Activated CD4-positive, alpha-beta T cell treated with anti-CD3 and anti-CD28 coated beads, Interleukin-2, amount 50 U/mL, for 24 hours (primary cell): ENCODE measurements at regions not wholly inside any gene's neighbourhood (a gene's known extent, or its start where the extent isn't known, plus 50 kb on each side); places are given as distances from the start of the nearest gene placed in this dataset.

Experiments
- DNase-seq, 2 donors: peaks; one replicate each; pipeline ENCODE4 v3.0.0-alpha.2; 2020; ENCODE audit warnings: low read depth in 1 of 2, low spot score in 1 of 2

DNA sequence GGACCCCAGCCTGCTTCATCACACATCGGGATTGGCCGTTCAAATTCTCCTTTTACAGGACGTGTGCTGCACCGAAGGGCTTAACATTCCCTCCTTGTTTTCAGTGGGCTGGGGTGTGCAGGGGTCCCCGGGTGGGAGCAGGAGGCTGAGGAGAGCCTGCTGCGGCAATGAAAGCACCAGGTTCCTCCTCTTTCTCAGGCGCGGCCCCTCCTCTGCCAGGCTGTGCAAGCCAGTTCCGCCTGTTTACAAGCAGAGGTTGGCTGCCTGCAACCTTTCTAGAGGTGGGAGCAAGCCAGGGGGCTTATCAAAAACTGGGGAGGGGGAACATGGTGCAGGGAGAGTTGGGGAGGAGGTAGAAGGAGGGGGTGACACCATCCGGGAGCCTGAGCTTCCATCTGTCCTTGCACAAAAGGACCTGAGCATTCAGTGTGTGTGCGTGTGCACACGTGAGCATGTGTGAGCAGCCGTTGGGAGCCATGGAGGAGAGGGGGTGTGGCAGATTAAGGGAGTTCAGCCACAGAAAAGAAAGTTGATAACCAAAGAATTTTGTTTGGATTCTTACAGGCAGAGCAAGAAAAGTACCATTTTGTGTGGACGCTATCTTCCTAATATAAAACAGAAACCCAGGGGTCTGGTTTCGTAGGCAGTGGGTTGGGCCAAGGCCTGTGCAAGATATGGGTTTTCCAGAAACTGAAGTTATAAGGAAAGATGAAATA, 108.8 kb upstream of the RFLNA start:
- no peak for DNase-seq

DNA sequence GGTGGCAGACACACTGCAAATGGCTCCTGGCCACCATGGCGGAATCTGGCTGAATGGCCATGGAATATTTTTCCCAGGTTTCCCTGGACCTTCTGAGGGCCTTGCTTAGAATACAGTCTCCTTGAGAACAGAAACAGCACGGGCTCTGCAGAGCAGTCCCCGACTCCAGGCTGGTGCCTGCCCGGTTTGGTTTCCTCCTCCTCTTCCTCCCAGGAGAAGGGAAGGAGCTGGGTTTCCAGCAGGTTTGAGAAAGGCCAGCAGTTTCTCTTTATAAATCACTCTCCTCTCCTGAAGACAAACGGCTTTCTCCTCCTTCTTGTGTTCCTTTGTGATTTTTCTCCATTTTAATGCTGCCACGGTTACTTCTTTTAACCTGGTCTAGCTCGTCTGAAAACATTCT, 106.8 kb upstream of the RFLNA start:
- no peak for DNase-seq

DNA sequence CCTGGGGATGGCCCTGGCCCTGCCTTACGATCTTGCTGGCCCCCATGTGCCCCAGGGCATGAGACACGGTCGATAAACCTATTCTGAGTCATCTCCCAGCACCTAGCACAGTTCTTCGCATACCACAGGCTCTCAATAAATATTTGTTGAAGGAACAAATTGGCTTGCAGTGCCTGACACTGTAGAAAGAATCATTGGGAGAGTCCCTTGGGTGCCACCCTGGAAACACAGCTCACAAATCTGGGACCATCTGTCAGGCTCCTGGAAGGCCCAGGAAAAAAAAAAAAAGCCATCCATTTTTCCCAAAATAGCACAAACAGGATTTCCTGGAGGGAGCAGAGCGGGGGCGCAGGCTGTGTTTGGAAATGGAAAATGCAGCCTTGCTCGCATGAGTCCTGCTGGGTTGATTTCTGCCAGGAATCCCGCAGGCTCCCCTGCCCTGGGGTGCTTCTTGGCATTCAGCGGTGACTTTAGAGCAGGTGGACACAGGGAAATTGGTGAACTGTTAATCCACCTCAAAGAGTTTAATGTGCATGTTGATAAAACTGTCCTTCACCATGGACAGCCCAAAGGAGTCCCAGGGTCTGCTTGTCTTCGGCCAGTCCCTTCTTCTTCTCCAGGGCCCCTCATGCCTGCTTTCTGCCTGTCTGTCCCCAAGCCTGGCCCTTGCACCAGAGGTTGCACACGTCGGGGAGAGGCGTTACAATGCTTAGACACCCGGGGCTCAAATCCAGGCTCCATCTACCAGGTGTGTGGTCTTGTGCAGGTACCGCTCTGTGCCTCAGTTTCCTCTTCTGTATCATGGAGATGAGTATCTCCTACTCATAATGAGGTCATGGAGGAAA, 106.1 kb upstream of the RFLNA start:
- no peak for DNase-seq

DNA sequence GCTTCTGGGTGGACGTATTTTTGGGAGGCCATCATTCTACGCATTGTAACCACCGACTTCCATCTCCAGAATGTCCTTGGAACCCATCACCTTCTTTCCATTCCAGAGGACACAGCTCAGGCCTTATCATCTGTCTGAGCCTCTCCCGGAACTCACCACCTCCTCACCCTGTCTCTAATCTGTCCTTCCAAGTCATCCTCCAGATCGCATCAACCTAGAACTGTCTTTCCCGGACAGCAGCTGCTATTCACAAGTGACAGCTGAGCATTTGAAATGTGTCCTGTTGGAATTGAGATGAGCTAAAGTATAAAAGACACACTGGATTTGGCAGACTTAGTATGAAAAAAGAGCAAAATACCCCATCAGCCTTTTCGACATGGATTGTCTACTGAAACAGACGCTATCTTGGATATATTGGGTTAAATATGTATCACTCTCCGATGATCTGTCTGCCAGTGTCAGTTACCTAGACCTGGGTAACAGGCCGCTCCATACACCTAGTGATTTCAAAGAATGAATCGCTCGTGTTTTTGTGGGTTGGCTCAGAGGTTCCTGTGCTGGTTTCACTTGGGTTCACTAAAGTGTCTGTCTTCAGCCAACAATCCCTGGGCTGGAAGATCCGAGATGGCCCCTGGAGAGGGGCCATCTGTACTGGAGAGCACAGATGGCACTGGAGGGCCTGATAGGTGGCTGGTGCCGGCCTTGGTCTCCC, 104.4 kb upstream of the RFLNA start:
- DNase-seq, result no peak

DNA sequence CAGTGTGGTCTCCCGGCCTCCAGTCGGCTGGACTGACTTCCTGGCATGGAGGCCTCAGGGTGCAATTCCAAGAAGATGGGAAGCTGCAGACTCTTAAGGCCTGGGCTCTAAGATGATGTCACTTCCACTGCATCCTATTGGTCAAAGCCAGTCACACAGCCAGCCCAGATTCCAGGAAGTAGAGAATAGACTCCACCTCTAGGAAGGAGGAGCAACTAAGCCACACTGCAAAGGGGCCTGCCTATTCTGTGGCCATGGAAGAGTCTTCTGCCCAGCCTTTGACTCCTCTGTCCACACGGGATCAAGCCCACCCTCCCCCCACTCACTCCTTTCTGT, 103.9 kb upstream of the RFLNA start:
- DNase-seq, result no peak

DNA sequence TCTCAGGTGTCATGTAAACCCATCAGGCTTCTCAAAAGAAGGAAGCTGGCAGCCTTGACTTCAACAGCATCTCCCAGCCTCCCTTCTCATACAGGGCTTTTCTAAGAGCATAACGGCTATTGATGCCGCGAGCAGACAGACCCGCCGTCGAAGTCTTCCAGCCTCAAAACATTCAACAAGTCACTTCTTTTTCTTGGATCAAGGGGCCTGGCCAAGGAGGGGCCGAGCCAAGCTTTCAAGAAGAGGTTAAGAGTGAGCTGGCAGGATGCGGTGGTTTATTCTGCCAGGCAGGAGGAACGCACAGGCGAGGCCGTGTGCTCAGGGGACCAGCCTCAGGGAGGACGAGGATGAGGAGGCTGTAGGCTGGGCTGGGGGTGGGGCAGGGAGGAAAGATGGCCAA, 102.9 kb upstream of the RFLNA start:
- DNase-seq, result no peak

DNA sequence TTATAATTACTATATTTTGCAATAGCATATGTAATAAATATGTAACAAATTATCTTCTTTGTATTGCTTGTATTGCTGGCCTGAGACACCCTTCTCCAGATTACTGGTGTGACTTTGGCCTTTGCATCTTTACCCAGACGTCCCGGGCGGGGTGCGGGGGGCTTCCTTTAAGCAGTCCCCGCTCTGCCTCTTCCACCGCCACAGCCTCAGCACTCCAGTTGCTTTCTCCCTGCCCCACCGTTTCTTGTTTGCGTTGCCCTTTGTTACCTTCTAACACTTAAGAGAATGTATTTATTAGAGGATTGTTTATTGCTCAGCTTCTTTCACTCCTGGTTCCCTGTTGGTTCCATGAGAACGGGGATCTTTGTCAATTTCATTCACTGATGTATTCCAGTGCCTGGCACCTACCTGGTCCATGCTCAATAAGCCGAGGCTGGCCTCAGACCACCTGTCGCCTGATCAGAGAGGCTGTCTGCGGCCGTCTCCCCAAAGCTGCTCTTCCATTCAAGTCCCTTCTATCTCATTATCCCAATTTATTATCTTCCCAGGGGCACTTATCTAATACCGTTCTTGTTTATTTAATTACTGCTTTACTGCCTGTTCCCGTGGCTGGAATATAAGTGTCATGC, 100.5 kb upstream of the RFLNA start:
- DNase-seq, result no peak

DNA sequence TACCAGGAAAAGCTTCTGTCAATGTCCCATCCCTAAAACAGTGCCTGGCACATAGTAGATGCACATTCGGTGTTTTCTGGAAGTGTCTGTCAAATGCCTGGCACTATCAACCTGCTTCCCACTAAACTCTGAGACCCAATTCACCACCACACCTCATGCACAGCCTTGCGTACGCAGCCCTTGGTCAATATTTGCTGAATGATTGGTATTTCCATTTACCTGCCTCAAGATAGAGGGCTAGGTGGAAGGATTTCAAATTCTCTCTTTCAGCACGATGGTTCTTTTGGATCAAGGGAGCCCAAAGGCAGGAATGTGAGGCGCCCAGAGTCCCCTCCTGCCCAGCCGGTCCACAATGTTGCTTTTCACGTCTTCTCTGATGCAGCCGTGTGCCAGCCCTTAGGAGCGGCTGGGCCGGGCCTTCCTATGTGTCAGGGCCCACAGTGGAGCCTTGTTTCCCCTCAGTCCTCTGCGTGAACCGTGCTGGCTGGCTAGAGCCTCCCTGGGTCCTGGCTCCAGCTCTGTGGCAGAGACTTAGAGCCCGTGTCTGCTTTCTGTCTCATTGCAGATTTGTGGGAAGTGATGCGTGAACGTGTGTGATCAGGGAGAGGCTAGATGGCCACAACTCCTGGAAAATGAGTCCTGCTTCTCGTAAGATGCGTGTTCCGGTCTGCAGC, 99.9 kb upstream of the RFLNA start:
- no peak for DNase-seq

DNA sequence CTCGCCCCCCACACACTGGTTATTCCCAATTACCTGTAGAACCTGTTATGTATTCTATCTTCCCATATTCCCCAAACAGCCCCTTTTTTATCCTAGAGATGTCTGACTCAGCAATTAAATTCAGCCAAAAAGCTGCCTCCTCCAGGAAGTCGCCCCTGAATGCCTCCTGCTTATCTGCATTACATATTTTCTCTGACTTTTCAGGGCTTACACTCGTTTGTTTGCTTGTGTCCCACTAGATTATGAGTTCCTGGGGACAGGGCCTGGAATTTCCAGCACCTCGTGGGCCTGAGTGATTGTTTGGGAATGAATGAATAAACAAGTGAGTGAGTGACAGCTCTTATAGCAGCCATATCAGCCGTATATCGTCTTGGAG, 99.3 kb upstream of the RFLNA start:
- DNase-seq, result no peak

DNA sequence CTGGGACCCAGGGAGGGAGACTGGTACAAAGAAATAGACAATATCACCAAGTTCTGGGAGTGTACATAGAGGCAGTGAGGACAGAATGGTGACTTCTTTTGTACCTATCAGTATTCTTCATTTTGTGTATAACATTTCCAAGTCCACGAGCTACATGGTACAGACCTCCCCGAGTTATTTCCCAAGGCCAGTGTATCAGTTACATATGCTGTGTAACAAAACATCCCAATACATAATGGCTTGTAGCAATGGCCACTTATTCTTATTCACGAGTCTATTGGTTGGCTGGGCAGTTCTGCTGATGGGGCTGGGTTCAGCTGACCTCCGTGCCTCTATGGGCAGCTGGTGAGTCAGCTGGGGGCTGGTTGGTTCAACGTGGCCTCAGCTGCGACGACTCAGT, 98.7 kb upstream of the RFLNA start:
- no peak for DNase-seq

DNA sequence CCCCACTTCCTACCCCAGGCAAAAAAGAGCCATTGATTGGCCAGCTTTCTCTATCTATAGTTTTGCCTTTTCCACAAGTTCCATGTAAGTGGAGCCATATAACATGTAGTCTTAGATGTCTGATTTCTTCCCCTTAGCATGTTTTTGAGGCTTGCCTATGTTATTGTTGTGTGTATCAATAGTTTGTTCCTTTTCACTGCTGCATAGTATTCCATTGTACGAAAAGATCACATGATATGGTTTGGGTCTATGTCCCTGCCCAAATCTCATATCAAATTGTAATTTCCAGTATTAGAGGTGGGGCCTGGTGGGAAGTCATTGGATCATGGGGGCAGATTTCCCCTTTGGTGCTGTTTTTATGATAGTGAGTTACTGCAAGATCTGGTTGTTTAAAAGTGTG, 93.6 kb upstream of the RFLNA start:
- no peak for DNase-seq

DNA sequence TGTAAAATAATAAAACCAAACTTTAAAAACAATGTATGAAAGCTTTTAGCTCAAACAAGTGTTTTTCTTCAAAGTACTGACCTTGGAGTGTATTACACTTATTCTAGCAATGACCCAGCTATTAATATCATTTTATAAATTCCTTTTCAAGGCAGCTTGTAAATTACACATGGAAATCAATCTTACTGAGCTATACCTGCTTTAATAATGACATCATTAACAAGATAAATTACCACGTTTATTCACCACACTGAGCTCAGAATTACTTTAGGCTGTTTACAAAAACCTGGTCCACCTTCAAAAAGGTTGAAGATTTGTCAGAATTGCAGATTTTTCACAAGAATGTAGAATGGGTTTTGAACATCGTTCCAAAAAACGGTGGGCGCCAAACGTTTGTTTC, 91.7 kb upstream of the RFLNA start:
- DNase-seq, result no peak

DNA sequence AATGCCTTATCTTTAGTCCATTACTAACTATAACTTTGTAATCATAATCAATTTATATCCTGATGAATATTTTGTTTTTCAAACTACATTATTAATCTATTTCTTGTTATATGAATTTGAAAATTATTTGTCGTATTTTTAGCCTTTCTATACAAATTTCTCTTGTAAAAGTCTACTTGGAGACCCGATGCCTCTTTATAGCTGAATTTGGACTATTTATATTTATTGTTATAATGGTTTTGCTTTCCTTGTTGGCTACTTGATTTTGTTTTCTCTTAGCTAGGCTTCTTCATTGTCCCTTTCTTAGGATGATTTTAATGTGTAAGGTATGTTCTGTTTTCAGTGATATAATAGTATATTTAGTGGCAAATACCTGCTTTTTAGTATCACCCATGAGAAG, 89.5 kb upstream of the RFLNA start:
- DNase-seq, result no peak

DNA sequence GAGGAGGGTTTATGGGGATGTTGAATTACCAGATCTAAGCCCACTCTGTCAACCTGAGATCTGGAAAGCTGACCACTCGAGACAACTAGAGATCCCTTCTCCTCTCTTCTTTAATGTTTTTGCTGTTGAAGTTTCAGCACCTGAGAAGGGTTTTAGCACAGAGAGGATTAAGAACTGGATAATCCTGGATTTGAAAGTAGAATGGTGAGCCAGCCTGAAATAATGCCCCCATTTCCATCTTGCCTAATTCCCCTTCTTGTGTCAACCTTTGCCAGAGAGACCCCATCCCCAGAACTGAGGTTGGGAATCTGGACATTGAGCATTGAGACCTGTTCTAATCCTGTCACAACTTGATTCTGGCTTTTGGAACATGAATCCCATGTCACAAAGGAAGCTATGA, 87.8 kb upstream of the RFLNA start:
- no peak for DNase-seq

DNA sequence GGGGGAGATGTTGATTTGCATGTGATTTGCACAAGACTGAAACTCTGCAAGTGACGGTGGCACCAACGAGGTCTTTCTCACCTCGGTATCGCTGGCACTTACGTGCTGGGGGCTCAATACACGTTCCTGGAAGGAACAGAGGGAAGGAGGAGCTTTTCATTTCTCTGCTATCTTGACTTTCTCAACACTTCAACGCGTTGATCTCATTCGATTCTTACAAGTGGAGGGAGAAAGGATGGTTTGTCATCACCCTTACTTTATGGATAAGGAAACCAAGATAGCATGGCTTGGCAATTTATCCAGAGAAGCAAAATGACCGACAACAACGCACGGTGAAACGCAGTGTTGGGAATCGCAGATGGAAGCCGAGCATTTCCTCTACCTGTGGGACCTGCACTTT, 87.3 kb upstream of the RFLNA start:
- DNase-seq, result no peak

DNA sequence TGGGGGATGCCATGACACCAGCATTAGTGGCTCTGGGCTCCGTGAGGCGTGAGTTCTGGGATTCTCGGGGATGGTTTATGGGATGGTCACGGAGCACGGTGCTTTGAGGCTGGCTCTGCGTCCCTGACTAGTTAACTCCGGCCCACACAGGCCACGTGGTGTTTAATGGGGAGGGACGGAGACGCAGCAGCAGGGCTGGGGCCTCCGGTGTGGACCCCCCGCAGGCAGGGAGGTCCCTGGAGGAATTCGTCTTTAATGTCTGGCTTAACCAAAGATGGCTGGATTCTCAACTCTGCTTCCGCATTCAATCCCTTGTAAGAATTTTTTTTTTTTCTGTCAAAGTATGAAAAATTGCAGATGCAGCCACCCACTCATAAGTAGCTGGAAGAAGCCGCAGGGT, 86.4 kb upstream of the RFLNA start:
- DNase-seq, result no peak

DNA sequence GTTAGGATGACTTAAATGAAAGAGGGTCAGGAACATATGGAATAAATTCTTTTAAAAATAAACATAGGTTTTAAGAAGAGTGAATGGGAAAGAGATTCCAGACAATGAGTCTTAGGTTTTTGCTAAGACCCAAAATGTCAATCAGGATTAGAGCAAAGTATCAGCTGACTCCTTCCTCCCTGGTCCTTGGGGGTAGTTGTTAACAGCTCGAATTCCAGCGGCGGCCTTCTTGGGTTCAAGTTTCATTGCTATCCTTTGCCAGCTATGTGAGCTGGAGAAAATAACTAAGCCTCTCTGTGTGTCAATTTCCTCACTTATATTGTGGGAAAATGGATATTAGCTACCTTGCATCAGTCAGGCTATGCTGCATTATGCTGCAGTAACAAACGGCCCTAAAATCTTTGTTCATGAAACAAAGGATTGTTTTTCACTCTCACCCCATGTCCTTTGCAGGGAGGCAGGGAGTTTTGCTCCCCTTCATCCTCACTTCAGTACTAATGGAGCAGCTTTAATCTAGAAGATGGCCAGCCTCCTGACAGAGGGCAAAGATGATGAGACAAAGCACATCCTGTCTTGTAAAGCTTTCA, 83.8 kb upstream of the RFLNA start:
- DNase-seq, result no peak

DNA sequence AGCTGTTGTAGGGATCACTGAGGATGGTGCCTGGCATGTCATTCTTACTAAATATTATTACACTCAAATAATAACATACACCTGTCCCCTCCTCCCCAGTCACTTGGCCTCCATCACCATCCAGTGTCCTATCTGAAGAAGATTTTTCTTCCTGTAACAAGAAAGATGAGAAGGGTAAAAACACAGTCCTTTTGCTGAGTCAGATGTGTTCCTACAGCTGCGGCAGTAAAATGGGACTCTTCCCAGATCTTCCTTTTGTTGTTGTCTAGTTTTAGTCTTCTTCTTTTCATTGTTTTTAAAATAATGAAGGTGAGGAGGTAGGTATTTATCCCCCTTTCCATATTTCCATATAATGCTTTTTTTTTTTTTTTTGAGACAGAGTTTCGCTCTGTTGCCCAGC, 83.1 kb upstream of the RFLNA start:
- no peak for DNase-seq

DNA sequence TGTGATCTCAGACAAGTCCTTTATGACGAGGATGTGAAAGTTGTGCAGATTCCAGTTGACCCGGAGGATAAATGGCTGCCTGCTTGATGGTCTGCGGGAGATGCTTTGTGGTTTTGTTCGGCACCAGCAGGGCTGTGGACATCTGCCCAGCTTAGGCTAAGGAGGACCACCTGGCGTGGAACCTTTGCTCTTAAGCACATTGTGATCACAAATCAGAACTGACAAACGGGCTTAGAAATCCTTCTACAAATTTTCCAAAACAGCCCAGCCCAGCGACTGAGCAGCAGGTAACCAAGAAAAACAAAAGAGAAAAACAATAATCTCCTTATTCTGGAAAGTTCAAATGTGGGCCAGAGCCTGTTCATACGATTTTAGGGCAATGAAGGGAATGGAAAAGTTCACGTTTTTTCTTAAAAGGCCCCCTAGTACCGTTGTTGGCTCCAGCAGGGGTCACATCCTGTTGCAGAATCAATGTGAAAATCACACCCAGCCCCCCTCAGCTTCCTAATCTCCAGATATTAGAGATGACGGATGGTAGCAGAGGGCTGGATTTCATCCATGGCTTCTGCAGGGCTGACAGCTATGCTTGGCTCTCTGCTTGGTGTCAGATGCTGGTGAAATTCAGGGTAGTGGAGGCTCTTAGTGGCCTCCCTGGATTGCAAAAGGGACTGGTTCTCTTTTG, 81.1 kb upstream of the RFLNA start:
- no peak for DNase-seq

DNA sequence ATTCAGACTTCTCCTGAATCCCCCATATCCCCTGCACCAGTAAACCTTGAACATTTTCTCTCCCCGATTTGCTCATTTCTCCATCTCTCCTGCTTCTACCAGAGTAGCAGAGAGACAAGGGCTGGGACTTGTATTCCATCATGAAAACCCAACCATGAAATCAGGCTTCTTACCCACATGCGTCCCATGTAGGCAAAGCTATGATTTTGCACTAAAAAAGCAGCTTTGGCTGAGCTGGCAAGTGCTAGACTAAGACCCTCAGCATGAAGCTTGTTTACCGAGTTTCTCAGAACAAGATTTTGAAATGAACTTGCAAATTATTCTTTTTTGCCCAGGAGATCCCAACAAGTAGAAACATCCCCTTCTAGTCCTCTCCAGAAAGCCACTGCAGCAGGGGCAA, 80.3 kb upstream of the RFLNA start:
- no peak for DNase-seq
